ENCODE measurements at regions not wholly inside any gene's neighbourhood (a gene's known extent, or its start where the extent isn't known, plus 50 kb on each side); places are given as distances from the start of the nearest gene placed in this dataset.

DNA sequence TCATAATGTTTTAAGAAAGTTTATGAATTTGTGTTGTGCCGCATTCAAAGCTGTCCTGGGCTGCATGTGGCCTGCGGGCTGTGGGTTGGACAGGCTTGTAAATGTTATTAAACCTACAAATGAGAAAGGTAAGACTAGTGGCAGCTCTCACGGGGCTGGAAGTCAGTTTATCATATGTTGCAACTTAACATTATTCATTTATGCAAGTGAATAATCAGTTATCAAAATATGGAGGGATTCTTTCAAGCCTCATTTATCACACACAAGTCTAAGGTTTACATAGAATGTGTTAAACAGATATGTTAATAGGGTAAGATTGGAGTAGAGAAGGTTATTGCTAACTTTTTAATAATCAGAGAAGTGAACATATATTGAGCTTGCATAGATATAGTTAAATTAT, 442.5 kb upstream of the RGS6 start:
- Histone ChIP-seq H3K4me3 (no peak overlapping the region), H2AFZ (no peak overlapping the region), H3F3A (replicated peaks; ENCODE audit: low read depth) (no peaks in the 10 kb centered on the region), H3K4me1 (ENCODE audit: insufficient read depth) (peaks cover 9% of the 10 kb centered on the region; the same call in 1 of the 2 replicates), H3K27me3 (ENCODE audit: insufficient read depth) (no peaks in the 10 kb centered on the region), H4K20me1 (replicated peaks; ENCODE audit: insufficient read depth) (no peaks in the 10 kb centered on the region), H3K36me3 (ENCODE audit: insufficient read depth) (no peaks in the 10 kb centered on the region), H3K4me2 (no peak overlapping the region), H3K9me2 (ENCODE audit: insufficient read depth) (peaks cover 3% of the 10 kb centered on the region; the same call in 1 of the 2 replicates), H3K27ac (ENCODE audit: low read depth) (no peak overlapping the region), H3K79me2 (replicated peaks; ENCODE audit: insufficient read depth) (peaks cover 57% of the 10 kb centered on the region)
- H3K4me1 Mint-ChIP-seq: peaks cover 39% of the 10 kb centered on the region
- H3K36me3 Mint-ChIP-seq (ENCODE audit: low read depth): peaks cover 10% of the 10 kb centered on the region
- H3K27ac Mint-ChIP-seq: no peak overlapping the region
- no peak for DNase-seq (ENCODE audit: low spot score)
- ATAC-seq: no peak
- no peaks in the 10 kb centered on the region for H3K9me3 Mint-ChIP-seq
- no peak overlapping the region for H3K4me3 Mint-ChIP-seq
- peaks cover 4% of the 10 kb centered on the region for H3K27me3 Mint-ChIP-seq (ENCODE audit: insufficient read depth, low read depth, poor library complexity)
- TF ChIP-seq POLR2AphosphoS5 (IDR thresholded peaks at IDR 0.05; ENCODE audit: low read depth) (no peak), CTCF (conservative IDR thresholded peaks at IDR 0.05; ENCODE audit: low read depth in 2 of 2) (no peak), EZH2 (IDR thresholded peaks at IDR 0.05; ENCODE audit: low read depth, unreplicated experiment) (no peak), NANOG (IDR thresholded peaks at IDR 0.05; ENCODE audit: borderline replicate concordance) (no peak), ZNF114 (CRISPR knock-in tag; IDR thresholded peaks at IDR 0.05) (no peak), CREB1 (CRISPR knock-in tag; IDR thresholded peaks at IDR 0.05; ENCODE audit: low read depth) (no peak), STAT1 (IDR thresholded peaks at IDR 0.05; ENCODE audit: unreplicated experiment) (no peak), EZH2phosphoT487 (IDR thresholded peaks at IDR 0.05; ENCODE audit: unreplicated experiment) (no peak), ZNF331 (CRISPR knock-in tag; IDR thresholded peaks at IDR 0.05; ENCODE audit: low read depth) (no peak), JUNB (IDR thresholded peaks at IDR 0.05; ENCODE audit: unreplicated experiment) (no peak), REST (IDR thresholded peaks at IDR 0.05; ENCODE audit: unreplicated experiment) (no peak)

GRCh38 chr14:71491931-71492330, 440.3 kb upstream of the RGS6 start:
- no peak overlapping the region for H3K4me2 ChIP-seq
- peak overlapping the region; percentile 33; the same call in 1 of the 2 replicates for H3K27ac Mint-ChIP-seq
- 0 out of 3 replicates have a peak, but pooled peaks cover 5% of the 10 kb centered on the region for H3K36me3 Mint-ChIP-seq (ENCODE audit: low read depth)
- no peak for TF ChIP-seq POLR2AphosphoS5 (IDR thresholded peaks at IDR 0.05; ENCODE audit: low read depth)
- no peak for TF ChIP-seq JUNB (IDR thresholded peaks at IDR 0.05; ENCODE audit: unreplicated experiment)
- TF ChIP-seq, protein P1, sequence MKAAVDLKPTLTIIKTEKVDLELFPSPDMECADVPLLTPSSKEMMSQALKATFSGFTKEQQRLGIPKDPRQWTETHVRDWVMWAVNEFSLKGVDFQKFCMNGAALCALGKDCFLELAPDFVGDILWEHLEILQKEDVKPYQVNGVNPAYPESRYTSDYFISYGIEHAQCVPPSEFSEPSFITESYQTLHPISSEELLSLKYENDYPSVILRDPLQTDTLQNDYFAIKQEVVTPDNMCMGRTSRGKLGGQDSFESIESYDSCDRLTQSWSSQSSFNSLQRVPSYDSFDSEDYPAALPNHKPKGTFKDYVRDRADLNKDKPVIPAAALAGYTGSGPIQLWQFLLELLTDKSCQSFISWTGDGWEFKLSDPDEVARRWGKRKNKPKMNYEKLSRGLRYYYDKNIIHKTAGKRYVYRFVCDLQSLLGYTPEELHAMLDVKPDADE (IDR thresholded peaks at IDR 0.05): no peak

More at GRCh38 chr14:71491931-71492330, 440.3 kb upstream of the RGS6 start:
- peaks cover 4% of the 10 kb centered on the region for H3K27me3 Mint-ChIP-seq (ENCODE audit: insufficient read depth, low read depth, poor library complexity)
- Histone ChIP-seq H3K4me3 (no peak overlapping the region), H3F3A (replicated peaks; ENCODE audit: low read depth) (no peaks in the 10 kb centered on the region), H3K4me1 (ENCODE audit: insufficient read depth) (peaks cover 9% of the 10 kb centered on the region; the same call in 1 of the 2 replicates), H4K20me1 (replicated peaks; ENCODE audit: insufficient read depth) (no peaks in the 10 kb centered on the region), H3K27ac (ENCODE audit: low read depth) (no peak overlapping the region), H3K27me3 (ENCODE audit: insufficient read depth) (no peaks in the 10 kb centered on the region), H3K36me3 (ENCODE audit: insufficient read depth) (no peaks in the 10 kb centered on the region), H3K79me2 (replicated peaks; ENCODE audit: insufficient read depth) (peaks cover 78% of the 10 kb centered on the region), H2AFZ (no peak overlapping the region), H3K9me2 (ENCODE audit: insufficient read depth) (peaks cover 3% of the 10 kb centered on the region; the same call in 1 of the 2 replicates)
- H3K4me3 Mint-ChIP-seq: no peak overlapping the region
- H3K4me1 Mint-ChIP-seq: peaks cover 33% of the 10 kb centered on the region
- no peak for DNase-seq (ENCODE audit: low spot score)
- H3K9me3 Mint-ChIP-seq: no peaks in the 10 kb centered on the region
- peak; percentile 43; the same call in 2 of the 3 replicates for ATAC-seq

Data from GM23338 (cell line).